ENCODE measurements at regions not wholly inside any gene's neighbourhood (a gene's known extent, or its start where the extent isn't known, plus 50 kb on each side); places are given as distances from the start of the nearest gene placed in this dataset.

DNA sequence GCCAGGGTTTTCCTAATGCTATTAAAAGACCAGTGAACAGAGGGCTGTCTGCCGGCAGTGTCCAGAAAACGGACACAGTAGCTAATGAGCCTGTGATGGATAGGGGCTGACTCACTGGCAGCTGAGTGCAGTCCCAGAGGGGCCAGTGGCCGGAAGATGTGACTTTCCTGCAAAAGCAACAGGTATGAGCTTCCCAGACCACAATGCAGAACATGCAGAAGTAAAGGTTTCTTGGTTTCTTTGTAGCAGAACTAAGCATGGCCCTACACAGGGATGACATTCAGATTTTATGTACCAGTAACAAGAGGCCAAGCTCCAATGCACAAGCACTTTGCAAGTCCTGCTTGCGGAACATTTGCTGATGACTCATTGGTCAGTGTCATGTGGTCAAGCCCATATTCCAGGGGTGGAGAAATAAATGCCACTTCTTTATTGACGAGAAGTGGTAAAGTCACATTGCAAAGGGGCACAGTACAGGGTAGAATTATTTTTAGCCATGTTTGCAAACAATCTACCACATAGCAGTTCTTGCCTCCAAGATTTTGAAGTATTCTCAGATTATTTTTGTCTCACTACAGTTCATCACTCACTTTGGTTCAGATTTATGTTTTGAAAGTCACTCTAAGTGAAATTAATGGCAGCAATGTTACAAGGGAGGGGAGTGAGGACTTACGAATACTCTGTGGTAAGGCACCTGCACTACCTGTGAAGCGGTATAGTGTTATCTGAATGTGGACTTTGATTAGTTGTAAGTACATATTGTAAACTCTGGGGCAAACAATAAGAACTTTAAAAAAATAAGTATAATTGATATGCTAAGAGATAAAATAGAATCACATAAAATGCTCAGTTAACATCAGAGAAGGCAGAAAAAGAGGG lies 263.3 kb downstream of the ABHD5 start:
- H3K27ac ChIP-seq (ENCODE audit: low read length), result no peak overlapping the region
- H3K36me3 ChIP-seq (ENCODE audit: insufficient read depth, low read length), result no peaks in the 10 kb centered on the region
- no peaks in the 10 kb centered on the region for H3K27me3 ChIP-seq (ENCODE audit: insufficient read depth, low read depth, low read length)
- TF ChIP-seq EZH2 (IDR thresholded peaks at IDR 0.05; ENCODE audit: borderline replicate concordance, insufficient read depth, low read length, poor library complexity, severe bottlenecking) (no peak), MXI1 (conservative IDR thresholded peaks at IDR 0.05; ENCODE audit: poor library complexity, severe bottlenecking) (no peak), TAF1 (IDR thresholded peaks at IDR 0.05; ENCODE audit: low read depth) (no peak), RAD21 (conservative IDR thresholded peaks at IDR 0.05) (no peak), POLR2AphosphoS5 (IDR thresholded peaks at IDR 0.05) (no peak), SMC3 (conservative IDR thresholded peaks at IDR 0.05; ENCODE audit: poor library complexity) (no peak), EP300 (conservative IDR thresholded peaks at IDR 0.05; ENCODE audit: poor library complexity, severe bottlenecking) (no peak)
- TF ChIP-seq, protein P1, sequence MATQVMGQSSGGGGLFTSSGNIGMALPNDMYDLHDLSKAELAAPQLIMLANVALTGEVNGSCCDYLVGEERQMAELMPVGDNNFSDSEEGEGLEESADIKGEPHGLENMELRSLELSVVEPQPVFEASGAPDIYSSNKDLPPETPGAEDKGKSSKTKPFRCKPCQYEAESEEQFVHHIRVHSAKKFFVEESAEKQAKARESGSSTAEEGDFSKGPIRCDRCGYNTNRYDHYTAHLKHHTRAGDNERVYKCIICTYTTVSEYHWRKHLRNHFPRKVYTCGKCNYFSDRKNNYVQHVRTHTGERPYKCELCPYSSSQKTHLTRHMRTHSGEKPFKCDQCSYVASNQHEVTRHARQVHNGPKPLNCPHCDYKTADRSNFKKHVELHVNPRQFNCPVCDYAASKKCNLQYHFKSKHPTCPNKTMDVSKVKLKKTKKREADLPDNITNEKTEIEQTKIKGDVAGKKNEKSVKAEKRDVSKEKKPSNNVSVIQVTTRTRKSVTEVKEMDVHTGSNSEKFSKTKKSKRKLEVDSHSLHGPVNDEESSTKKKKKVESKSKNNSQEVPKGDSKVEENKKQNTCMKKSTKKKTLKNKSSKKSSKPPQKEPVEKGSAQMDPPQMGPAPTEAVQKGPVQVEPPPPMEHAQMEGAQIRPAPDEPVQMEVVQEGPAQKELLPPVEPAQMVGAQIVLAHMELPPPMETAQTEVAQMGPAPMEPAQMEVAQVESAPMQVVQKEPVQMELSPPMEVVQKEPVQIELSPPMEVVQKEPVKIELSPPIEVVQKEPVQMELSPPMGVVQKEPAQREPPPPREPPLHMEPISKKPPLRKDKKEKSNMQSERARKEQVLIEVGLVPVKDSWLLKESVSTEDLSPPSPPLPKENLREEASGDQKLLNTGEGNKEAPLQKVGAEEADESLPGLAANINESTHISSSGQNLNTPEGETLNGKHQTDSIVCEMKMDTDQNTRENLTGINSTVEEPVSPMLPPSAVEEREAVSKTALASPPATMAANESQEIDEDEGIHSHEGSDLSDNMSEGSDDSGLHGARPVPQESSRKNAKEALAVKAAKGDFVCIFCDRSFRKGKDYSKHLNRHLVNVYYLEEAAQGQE (IDR thresholded peaks at IDR 0.05; ENCODE audit: borderline replicate concordance), result no peak
- TF ChIP-seq, protein P2, sequence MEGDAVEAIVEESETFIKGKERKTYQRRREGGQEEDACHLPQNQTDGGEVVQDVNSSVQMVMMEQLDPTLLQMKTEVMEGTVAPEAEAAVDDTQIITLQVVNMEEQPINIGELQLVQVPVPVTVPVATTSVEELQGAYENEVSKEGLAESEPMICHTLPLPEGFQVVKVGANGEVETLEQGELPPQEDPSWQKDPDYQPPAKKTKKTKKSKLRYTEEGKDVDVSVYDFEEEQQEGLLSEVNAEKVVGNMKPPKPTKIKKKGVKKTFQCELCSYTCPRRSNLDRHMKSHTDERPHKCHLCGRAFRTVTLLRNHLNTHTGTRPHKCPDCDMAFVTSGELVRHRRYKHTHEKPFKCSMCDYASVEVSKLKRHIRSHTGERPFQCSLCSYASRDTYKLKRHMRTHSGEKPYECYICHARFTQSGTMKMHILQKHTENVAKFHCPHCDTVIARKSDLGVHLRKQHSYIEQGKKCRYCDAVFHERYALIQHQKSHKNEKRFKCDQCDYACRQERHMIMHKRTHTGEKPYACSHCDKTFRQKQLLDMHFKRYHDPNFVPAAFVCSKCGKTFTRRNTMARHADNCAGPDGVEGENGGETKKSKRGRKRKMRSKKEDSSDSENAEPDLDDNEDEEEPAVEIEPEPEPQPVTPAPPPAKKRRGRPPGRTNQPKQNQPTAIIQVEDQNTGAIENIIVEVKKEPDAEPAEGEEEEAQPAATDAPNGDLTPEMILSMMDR (IDR thresholded peaks at IDR 0.05; ENCODE audit: poor library complexity, severe bottlenecking), result no peak
- no peak overlapping the region for H3K4me3 ChIP-seq (ENCODE audit: low read length)
- no peaks in the 10 kb centered on the region for H3F3A ChIP-seq (ENCODE audit: insufficient read depth, low read length, poor library complexity, severe bottlenecking)
- H3K9me3 ChIP-seq (ENCODE audit: low read length), result no peaks in the 10 kb centered on the region
- no peak overlapping the region for H2AFZ ChIP-seq (ENCODE audit: low read depth, low read length)
- H3K79me2 ChIP-seq (replicated peaks; ENCODE audit: insufficient read depth, low read length), result no peaks in the 10 kb centered on the region
- H4K20me1 ChIP-seq (ENCODE audit: insufficient read depth), result no peaks in the 10 kb centered on the region
- H3K4me2 ChIP-seq (ENCODE audit: low read length), result no peak overlapping the region
- no peak overlapping the region for H3K9ac ChIP-seq (ENCODE audit: low read length)
- no peaks in the 10 kb centered on the region for H3K9me2 ChIP-seq (ENCODE audit: insufficient read depth, low read length)

- H3K36me3 ChIP-seq (ENCODE audit: insufficient read depth, low read length), result no peaks in the 10 kb centered on the region
- H3K9me2 ChIP-seq (ENCODE audit: insufficient read depth, low read length), result no peaks in the 10 kb centered on the region
- H3F3A ChIP-seq (ENCODE audit: insufficient read depth, low read length, poor library complexity, severe bottlenecking), result no peaks in the 10 kb centered on the region
- no peak overlapping the region for H3K4me3 ChIP-seq (ENCODE audit: low read length)
- no peaks in the 10 kb centered on the region for H4K20me1 ChIP-seq (ENCODE audit: insufficient read depth)
- H3K4me2 ChIP-seq (ENCODE audit: low read length), result no peak overlapping the region
- H3K79me2 ChIP-seq (replicated peaks; ENCODE audit: insufficient read depth, low read length), result no peaks in the 10 kb centered on the region
- TF ChIP-seq POLR2AphosphoS5 (IDR thresholded peaks at IDR 0.05) (no peak), EZH2 (IDR thresholded peaks at IDR 0.05; ENCODE audit: borderline replicate concordance, insufficient read depth, low read length, poor library complexity, severe bottlenecking) (no peak), EP300 (conservative IDR thresholded peaks at IDR 0.05; ENCODE audit: poor library complexity, severe bottlenecking) (no peak), TAF1 (IDR thresholded peaks at IDR 0.05; ENCODE audit: low read depth) (no peak), RAD21 (conservative IDR thresholded peaks at IDR 0.05) (no peak), MXI1 (conservative IDR thresholded peaks at IDR 0.05; ENCODE audit: poor library complexity, severe bottlenecking) (no peak), SMC3 (conservative IDR thresholded peaks at IDR 0.05; ENCODE audit: poor library complexity) (no peak)
- TF ChIP-seq, protein P1 (IDR thresholded peaks at IDR 0.05; ENCODE audit: borderline replicate concordance), result no peak
- TF ChIP-seq, protein P2 (IDR thresholded peaks at IDR 0.05; ENCODE audit: poor library complexity, severe bottlenecking), result no peak
- no peaks in the 10 kb centered on the region for H3K9me3 ChIP-seq (ENCODE audit: low read length)
- no peak overlapping the region for H3K9ac ChIP-seq (ENCODE audit: low read length)
- no peak overlapping the region for H3K27ac ChIP-seq (ENCODE audit: low read length)
- H2AFZ ChIP-seq (ENCODE audit: low read depth, low read length), result no peak overlapping the region
- H3K27me3 ChIP-seq (ENCODE audit: insufficient read depth, low read depth, low read length), result no peaks in the 10 kb centered on the region
Measured at GRCh38 chr3:43956945-43957344, 266.2 kb downstream of the ABHD5 start.

Data from neural cell (in vitro differentiated cells).